ENCODE measurements at regions not wholly inside any gene's neighbourhood (a gene's known extent, or its start where the extent isn't known, plus 50 kb on each side); places are given as distances from the start of the nearest gene placed in this dataset.
"Not testable (repeated sequence)": the region's sequence is repeated elsewhere in the genome, so short reads cannot be mapped to it uniquely, and the experiment has no call there.

GRCh38 chr4:187504974-187505797 is 490.4 kb upstream of the ZFP42 start:
- H3K27ac ChIP-seq = no peak overlapping the region
- TF ChIP-seq CTCF (IDR thresholded peaks at IDR 0.05) = no peak
- DNase-seq (ENCODE audit: low spot score) (no peak), ATAC-seq (ENCODE audit: insufficient number of reproducible peaks, low FRiP score, low read depth) (no peak)
- H3K4me1 ChIP-seq (ENCODE audit: control insufficient read depth in 1 of 2, low read depth in 2 of 2) = no peaks in the 10 kb centered on the region
- H3K27me3 ChIP-seq (replicated peaks; ENCODE audit: insufficient read depth) = no peaks in the 10 kb centered on the region
- H3K9me3 ChIP-seq = no peaks in the 10 kb centered on the region
- H3K4me3 ChIP-seq = no peak overlapping the region
- H3K36me3 ChIP-seq = no peaks in the 10 kb centered on the region

DNA sequence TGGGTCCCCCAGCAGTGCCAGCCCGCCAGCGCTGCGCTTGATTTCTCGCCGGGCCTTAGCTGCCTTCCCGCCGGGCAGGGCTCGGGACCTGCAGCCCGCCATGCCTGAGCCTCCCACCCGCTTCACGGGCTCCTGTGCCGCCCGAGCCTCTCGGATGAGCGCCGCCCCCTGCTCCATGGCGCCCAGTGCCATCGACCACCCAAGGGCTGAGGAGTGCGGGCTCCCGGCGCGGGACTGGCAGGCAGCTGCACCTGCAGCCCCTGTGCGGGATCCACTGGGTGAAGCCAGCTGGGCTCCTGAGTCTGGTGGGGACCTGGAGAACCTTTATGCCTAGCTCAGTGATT is 489.8 kb upstream of the ZFP42 start:
- not testable (repeated sequence) for ATAC-seq (ENCODE audit: insufficient number of reproducible peaks, low FRiP score, low read depth); H3K27me3 ChIP-seq (replicated peaks; ENCODE audit: insufficient read depth); H3K27ac ChIP-seq; H3K4me3 ChIP-seq; DNase-seq (ENCODE audit: low spot score); H3K9me3 ChIP-seq; H3K36me3 ChIP-seq; H3K4me1 ChIP-seq (ENCODE audit: control insufficient read depth in 1 of 2, low read depth in 2 of 2)

- no peak for TF ChIP-seq CTCF (IDR thresholded peaks at IDR 0.05)
- H3K27me3 ChIP-seq (replicated peaks; ENCODE audit: insufficient read depth) = no peaks in the 10 kb centered on the region
- H3K27ac ChIP-seq = no peak overlapping the region
- no peaks in the 10 kb centered on the region for H3K9me3 ChIP-seq
- H3K4me3 ChIP-seq = no peak overlapping the region
- no peaks in the 10 kb centered on the region for H3K36me3 ChIP-seq
- no peak for ATAC-seq (ENCODE audit: insufficient number of reproducible peaks, low FRiP score, low read depth)
- DNase-seq (ENCODE audit: low spot score) = no peak
- no peaks in the 10 kb centered on the region for H3K4me1 ChIP-seq (ENCODE audit: control insufficient read depth in 1 of 2, low read depth in 2 of 2)
These were observed 479.3 kb upstream of the ZFP42 start for GRCh38 chr4:187516224-187516623.

- TF ChIP-seq CTCF (IDR thresholded peaks at IDR 0.05) = no peak
- ATAC-seq (ENCODE audit: insufficient number of reproducible peaks, low FRiP score, low read depth) (no peak), DNase-seq (ENCODE audit: low spot score) (no peak)
- Histone ChIP-seq H3K4me1 (ENCODE audit: control insufficient read depth in 1 of 2, low read depth in 2 of 2) (no peaks in the 10 kb centered on the region), H3K9me3 (no peaks in the 10 kb centered on the region), H3K27me3 (replicated peaks; ENCODE audit: insufficient read depth) (no peaks in the 10 kb centered on the region), H3K27ac (no peak overlapping the region), H3K36me3 (no peaks in the 10 kb centered on the region), H3K4me3 (no peak overlapping the region)
These were observed 453.9 kb upstream of the ZFP42 start for GRCh38 chr4:187541666-187542065.

DNA sequence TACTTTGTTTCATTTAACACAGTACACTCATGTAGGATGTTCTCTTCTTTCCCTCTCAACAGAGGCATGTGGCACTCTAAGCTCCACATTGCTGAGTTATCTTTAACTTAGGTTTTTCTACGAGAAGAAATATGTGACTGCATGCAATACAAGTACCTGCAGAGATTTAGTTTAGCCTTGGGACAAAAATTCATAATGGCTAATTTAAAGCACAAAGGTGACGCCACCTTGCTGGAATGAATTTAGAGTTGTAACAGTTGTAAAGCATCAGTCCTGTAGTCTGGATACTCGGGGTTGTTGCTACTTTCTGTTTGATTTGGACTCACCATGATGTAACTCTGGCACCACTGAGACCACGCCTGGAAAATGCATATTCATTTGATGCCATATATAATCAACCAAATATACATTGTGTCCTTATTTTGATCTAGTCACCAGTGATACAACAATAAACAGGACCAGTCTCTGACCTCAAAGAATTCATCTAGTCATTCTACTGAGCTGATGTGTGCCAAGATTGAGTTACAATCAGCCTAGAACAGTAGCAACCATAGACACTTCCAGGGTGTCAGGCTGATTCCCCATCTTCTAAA is 451.0 kb upstream of the ZFP42 start:
- Histone ChIP-seq H3K27me3 (replicated peaks; ENCODE audit: insufficient read depth) (no peaks in the 10 kb centered on the region), H3K4me3 (no peak overlapping the region), H3K36me3 (no peaks in the 10 kb centered on the region), H3K4me1 (ENCODE audit: control insufficient read depth in 1 of 2, low read depth in 2 of 2) (peaks cover 0 to 4% of the 10 kb centered on the region in 2 donors), H3K9me3 (no peaks in the 10 kb centered on the region), H3K27ac (no peak overlapping the region)
- ATAC-seq (ENCODE audit: insufficient number of reproducible peaks, low FRiP score, low read depth) (no peak), DNase-seq (ENCODE audit: low spot score) (no peak)
- TF ChIP-seq CTCF (IDR thresholded peaks at IDR 0.05) = no peak

Data from thoracic aorta (tissue), 2 donors.